ENCODE measurements at regions not wholly inside any gene's neighbourhood (a gene's known extent, or its start where the extent isn't known, plus 50 kb on each side); places are given as distances from the start of the nearest gene placed in this dataset.

- TF ChIP-seq CTCF (IDR thresholded peaks at IDR 0.05) (no peak), POLR2A (IDR thresholded peaks at IDR 0.05) (no peak), EP300 (IDR thresholded peaks at IDR 0.05) (no peak)
Observed at GRCh38 chr3:81375921-81376320, 385.5 kb downstream of the GBE1 start.

All from ovary (tissue), 3 donors.